Fibroblast of lung (primary cell): ENCODE measurements at regions not wholly inside any gene's neighbourhood (a gene's known extent, or its start where the extent isn't known, plus 50 kb on each side); places are given as distances from the start of the nearest gene placed in this dataset.

Experiments used
- DNase-seq, 2 donors: peaks; one replicate each; pipeline versions ENCODE4 v3.0.0 to v3.0.0-alpha.2; 2010; ENCODE audit warnings: low read depth in 2 of 2
- H2AFZ ChIP-seq: 2 replicates; pipeline ENCODE4 v1.5.1; 2012; ENCODE audit warnings: low read length, control low read depth, inconsistent platforms
- H3K27ac ChIP-seq: 2 replicates; pipeline ENCODE4 v1.5.1; 2011; ENCODE audit warnings: low read length, control low read depth; ENCODE audit not compliant: insufficient read depth
- H3K27me3 ChIP-seq: 2 replicates; pipeline ENCODE4 v1.5.1; 2011; ENCODE audit warnings: mild to moderate bottlenecking, low read length; ENCODE audit not compliant: control insufficient read depth, insufficient read depth
- H3K36me3 ChIP-seq: 2 replicates; pipeline ENCODE4 v1.5.1; 2011; ENCODE audit warnings: low read length; ENCODE audit not compliant: control insufficient read depth, insufficient read depth
- H3K4me1 ChIP-seq: 2 replicates; pipeline ENCODE4 v1.5.1; 2011; ENCODE audit warnings: low read length; ENCODE audit not compliant: control insufficient read depth, insufficient read depth; ENCODE audit errors: extremely low read depth
- H3K4me2 ChIP-seq: 2 replicates; pipeline ENCODE4 v1.5.1; 2011; ENCODE audit warnings: low read length, control low read depth; ENCODE audit not compliant: insufficient read depth; ENCODE audit errors: extremely low read depth
- H3K4me3 ChIP-seq, 4 experiments: fragments of 200-600 bp in 1 of 4; sonication (generic) in 1 of 4; replicated peaks in 1 of 4; 2 replicates each; pipeline ENCODE4 v1.5.1; 2011 to 2016; ENCODE audit warnings: low read length in 4 of 4, low read depth in 3 of 4, mild to moderate bottlenecking in 3 of 4, control low read depth in 2 of 4, inconsistent platforms in 1 of 4, mixed read lengths in 1 of 4; ENCODE audit not compliant: insufficient read depth in 1 of 4; ENCODE audit errors: control extremely low read depth in 1 of 4
- H3K79me2 ChIP-seq: 2 replicates; pipeline ENCODE4 v1.5.1; 2012; ENCODE audit warnings: mild to moderate bottlenecking, low read length, inconsistent platforms; ENCODE audit not compliant: control insufficient read depth, insufficient read depth
- H3K9ac ChIP-seq: 2 replicates; pipeline ENCODE4 v1.5.1; 2011; ENCODE audit warnings: mild to moderate bottlenecking, low read length, control low read depth; ENCODE audit not compliant: insufficient read depth
- H3K9me3 ChIP-seq: 2 replicates; pipeline ENCODE4 v1.5.1; 2012; ENCODE audit warnings: low read depth, low read length; ENCODE audit not compliant: control insufficient read depth, insufficient read depth
- H4K20me1 ChIP-seq: 2 replicates; pipeline ENCODE4 v1.5.1; 2011; ENCODE audit warnings: low read length; ENCODE audit not compliant: control insufficient read depth, insufficient read depth; ENCODE audit errors: extremely low read depth
- CTCF ChIP-seq, 2 donors: IDR thresholded peaks in 1 of 2; conservative IDR thresholded peaks in 1 of 2; 1 replicate in 1 of 2; 2 replicates in 1 of 2; pipeline ENCODE4 v1.5.1; 2011 to 2012; ENCODE audit warnings: low read length in 2 of 2, control low read depth in 1 of 2, inconsistent platforms in 1 of 2, low read depth in 1 of 2, mild to moderate bottlenecking in 1 of 2
- EZH2 ChIP-seq: IDR thresholded peaks from 2 replicates; pipeline ENCODE4 v1.5.1; 2012; ENCODE audit warnings: low read length, control low read depth, mild to moderate bottlenecking; ENCODE audit errors: missing control alignments

GRCh38 chr6:6968357-6968730 is 139.4 kb upstream of the RREB1 start:
- no peaks in the 10 kb centered on the region for H3K27me3 ChIP-seq
- no peaks in the 10 kb centered on the region for H3K9me3 ChIP-seq
- H3K36me3 ChIP-seq, result no peaks in the 10 kb centered on the region
- no peak for DNase-seq
- no peak overlapping the region for H3K9ac ChIP-seq
- H3K4me1 ChIP-seq, result no peaks in the 10 kb centered on the region
- TF ChIP-seq CTCF (conservative IDR thresholded peaks at IDR 0.05 in 1 of 2, IDR thresholded peaks at IDR 0.05 in 1 of 2; ENCODE audit: low read depth in 1 of 2, low read length in 2 of 2), result no peak
- TF ChIP-seq EZH2, result no peak
- no peaks in the 10 kb centered on the region for H3K79me2 ChIP-seq
- H4K20me1 ChIP-seq, result no peaks in the 10 kb centered on the region
- no peak overlapping the region for H2AFZ ChIP-seq
- no peak overlapping the region for H3K4me3 ChIP-seq
- no peak overlapping the region for H3K27ac ChIP-seq
- no peak overlapping the region for H3K4me2 ChIP-seq

- Histone ChIP-seq H3K36me3 (no peaks in the 10 kb centered on the region), H2AFZ (no peak overlapping the region), H4K20me1 (no peaks in the 10 kb centered on the region), H3K79me2 (no peaks in the 10 kb centered on the region), H3K9me3 (no peaks in the 10 kb centered on the region), H3K9ac (no peak overlapping the region), H3K27me3 (no peaks in the 10 kb centered on the region), H3K4me2 (no peak overlapping the region), H3K4me3 (no peak overlapping the region), H3K27ac (no peak overlapping the region), H3K4me1 (no peaks in the 10 kb centered on the region)
- DNase-seq, result no peak
- TF ChIP-seq EZH2, result no peak
- TF ChIP-seq CTCF (conservative IDR thresholded peaks at IDR 0.05 in 1 of 2, IDR thresholded peaks at IDR 0.05 in 1 of 2; ENCODE audit: low read depth in 1 of 2, low read length in 2 of 2), result no peak
Measured at GRCh38 chr6:6968731-6969552, 138.8 kb upstream of the RREB1 start.

GRCh38 chr6:6969761-6970223 is 138.0 kb upstream of the RREB1 start:
- no peak for TF ChIP-seq CTCF (conservative IDR thresholded peaks at IDR 0.05 in 1 of 2, IDR thresholded peaks at IDR 0.05 in 1 of 2; ENCODE audit: low read depth in 1 of 2, low read length in 2 of 2)
- TF ChIP-seq EZH2, result no peak
- H3K27ac ChIP-seq, result no peak overlapping the region
- H3K4me2 ChIP-seq, result no peak overlapping the region
- H3K27me3 ChIP-seq, result no peaks in the 10 kb centered on the region
- H3K9me3 ChIP-seq, result no peaks in the 10 kb centered on the region
- no peak overlapping the region for H3K4me3 ChIP-seq
- H3K36me3 ChIP-seq, result no peaks in the 10 kb centered on the region
- H3K9ac ChIP-seq, result no peak overlapping the region
- no peak overlapping the region for H2AFZ ChIP-seq
- H3K79me2 ChIP-seq, result no peaks in the 10 kb centered on the region
- peak in 1 of 2 donors; percentile 12 for DNase-seq
- no peaks in the 10 kb centered on the region for H4K20me1 ChIP-seq
- no peaks in the 10 kb centered on the region for H3K4me1 ChIP-seq
